ENCODE measurements at regions not wholly inside any gene's neighbourhood (a gene's known extent, or its start where the extent isn't known, plus 50 kb on each side); places are given as distances from the start of the nearest gene placed in this dataset.

DNA sequence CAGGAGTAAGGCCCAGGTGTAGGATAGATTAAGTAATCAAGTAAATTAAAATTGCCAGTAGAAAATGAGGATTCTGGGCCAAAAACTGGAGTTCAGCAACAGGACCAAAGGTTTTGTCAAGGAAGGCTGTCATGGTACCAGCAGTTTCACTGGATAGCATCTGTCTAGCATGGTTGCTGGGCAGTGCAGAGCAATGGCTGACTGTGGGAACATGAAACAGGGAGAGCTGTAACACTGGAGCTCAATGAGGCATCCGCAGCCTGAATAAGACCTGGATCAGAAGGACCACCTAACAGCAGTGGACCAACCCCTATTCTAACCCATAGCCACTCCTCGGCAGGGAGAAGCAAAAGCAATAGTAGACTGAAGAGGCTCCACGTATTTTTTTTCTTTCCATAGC is 132.4 kb downstream of the ATOH1 start:
- no peak for DNase-seq (ENCODE audit: low read depth)
- TF ChIP-seq CTCF (IDR thresholded peaks at IDR 0.05; ENCODE audit: insufficient read depth, low read depth, low read length, missing control alignments) = no peak
- no peak overlapping the region for H3K4me3 ChIP-seq (ENCODE audit: low read depth, low read length)

DNA sequence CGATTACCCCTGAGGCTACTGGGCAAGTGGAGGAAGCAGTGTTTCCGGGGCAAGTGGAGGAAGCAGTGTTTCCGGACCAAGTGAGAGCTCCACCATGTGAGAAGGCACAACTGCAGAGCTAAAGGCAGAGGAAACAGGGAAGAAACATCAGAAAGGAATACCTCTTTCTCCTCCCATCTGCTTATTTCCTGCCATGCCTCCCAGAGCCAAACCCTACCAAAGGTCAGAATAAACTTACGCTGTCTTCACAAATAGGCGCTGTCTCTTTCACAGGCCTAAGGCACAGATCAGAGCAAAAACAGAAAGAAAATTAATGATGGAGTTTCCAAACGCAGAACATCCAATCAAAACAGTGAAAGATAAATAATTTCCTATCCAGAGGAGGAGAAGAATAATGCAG is 153.0 kb downstream of the ATOH1 start:
- TF ChIP-seq CTCF (IDR thresholded peaks at IDR 0.05; ENCODE audit: insufficient read depth, low read depth, low read length, missing control alignments) = no peak
- no peak for DNase-seq (ENCODE audit: low read depth)
- H3K4me3 ChIP-seq (ENCODE audit: low read depth, low read length) = no peak overlapping the region

DNA sequence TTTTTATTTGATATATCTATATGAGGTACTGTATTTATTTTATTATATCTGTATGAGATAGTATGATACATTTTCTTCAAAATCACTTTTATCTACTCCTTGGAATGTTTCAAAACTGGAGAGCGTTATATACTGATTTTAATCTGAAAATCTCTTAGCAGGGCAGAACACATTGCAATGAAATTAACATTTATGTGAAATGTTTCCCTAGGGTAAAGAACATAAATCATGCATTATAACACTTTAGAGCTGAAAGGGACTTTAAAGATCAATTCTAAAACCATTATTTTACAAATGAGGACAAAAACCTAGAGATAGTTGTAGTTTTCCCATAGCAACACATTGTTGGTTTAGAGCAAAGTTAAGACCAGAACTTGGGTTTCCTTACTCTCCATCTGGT is 153.7 kb downstream of the ATOH1 start:
- no peak for DNase-seq (ENCODE audit: low read depth)
- no peak overlapping the region for H3K4me3 ChIP-seq (ENCODE audit: low read depth, low read length)
- TF ChIP-seq CTCF (IDR thresholded peaks at IDR 0.05; ENCODE audit: insufficient read depth, low read depth, low read length, missing control alignments) = no peak

GRCh38 chr4:93983140-93983539 is 154.6 kb downstream of the ATOH1 start:
- TF ChIP-seq CTCF (IDR thresholded peaks at IDR 0.05; ENCODE audit: insufficient read depth, low read depth, low read length, missing control alignments) = no peak
- H3K4me3 ChIP-seq (ENCODE audit: low read depth, low read length) = no peak overlapping the region
- DNase-seq (ENCODE audit: low read depth) = peak; percentile 72

DNA sequence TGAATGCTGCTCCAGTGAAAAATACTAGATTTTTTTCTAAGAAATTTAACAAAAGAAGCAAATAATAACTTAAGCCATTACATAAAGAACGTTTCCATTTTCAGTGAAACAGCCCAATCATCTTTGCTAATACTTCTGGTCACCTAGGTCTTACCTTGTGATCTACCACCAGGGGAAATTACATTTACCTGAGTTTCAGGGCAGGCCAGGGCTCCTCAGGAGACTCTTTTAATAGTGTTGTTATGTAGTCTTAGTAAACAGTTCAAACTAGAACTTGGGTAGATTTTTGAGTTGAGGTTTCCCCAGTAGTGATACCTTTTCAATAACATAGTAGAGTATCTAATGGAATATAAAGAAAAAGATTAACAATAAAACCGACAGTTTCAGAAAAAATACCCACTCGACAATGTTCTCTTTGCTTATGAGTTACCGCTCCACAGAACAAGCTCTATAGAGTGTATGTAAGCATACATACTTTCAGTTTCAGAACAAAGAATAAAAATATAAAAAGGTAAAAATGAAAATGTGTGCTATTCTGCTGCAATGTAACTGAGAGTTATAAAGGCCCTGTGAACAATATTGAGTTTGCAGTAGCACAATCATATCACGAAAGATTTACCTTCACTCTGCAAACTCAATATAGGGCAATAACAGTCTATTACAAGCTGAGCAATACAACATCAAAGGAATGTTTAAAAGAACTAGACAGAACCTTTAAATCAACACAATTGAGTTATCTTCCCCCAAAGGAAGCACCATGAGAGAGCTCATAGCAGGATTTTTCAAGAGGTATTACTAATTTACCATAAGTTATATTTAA is 165.8 kb downstream of the ATOH1 start:
- no peak overlapping the region for H3K4me3 ChIP-seq (ENCODE audit: low read depth, low read length)
- DNase-seq (ENCODE audit: low read depth) = no peak
- no peak for TF ChIP-seq CTCF (IDR thresholded peaks at IDR 0.05; ENCODE audit: insufficient read depth, low read depth, low read length, missing control alignments)

- H3K4me3 ChIP-seq (ENCODE audit: low read depth, low read length) = no peak overlapping the region
- no peak for DNase-seq (ENCODE audit: low read depth)
- no peak for TF ChIP-seq CTCF (IDR thresholded peaks at IDR 0.05; ENCODE audit: insufficient read depth, low read depth, low read length, missing control alignments)
Measured at GRCh38 chr4:93996895-93997294, 168.3 kb downstream of the ATOH1 start.

DNA sequence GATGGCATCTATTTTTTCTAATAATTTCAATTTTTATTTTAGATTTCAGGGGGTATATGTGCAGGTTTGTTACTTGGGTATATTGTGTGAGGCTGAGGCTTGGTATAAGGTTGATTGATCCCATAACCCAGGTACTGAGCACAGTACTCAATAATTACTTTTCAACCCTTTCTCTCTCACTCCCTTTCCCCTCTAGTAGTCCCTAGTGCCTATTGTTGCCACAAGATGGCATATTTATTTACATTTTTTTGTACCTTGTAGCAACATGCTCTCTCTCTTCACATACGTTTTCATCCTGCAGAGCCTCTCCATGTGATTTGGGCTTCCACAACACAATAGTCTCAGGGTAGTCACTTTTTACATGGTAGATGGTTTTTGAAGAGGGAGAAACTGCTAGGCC is 172.0 kb downstream of the ATOH1 start:
- DNase-seq (ENCODE audit: low read depth) = no peak
- TF ChIP-seq CTCF (IDR thresholded peaks at IDR 0.05; ENCODE audit: insufficient read depth, low read depth, low read length, missing control alignments) = no peak
- no peak overlapping the region for H3K4me3 ChIP-seq (ENCODE audit: low read depth, low read length)

All from GM12865 (cell line).